A549 (cell line): ENCODE measurements at regions not wholly inside any gene's neighbourhood (a gene's known extent, or its start where the extent isn't known, plus 50 kb on each side); places are given as distances from the start of the nearest gene placed in this dataset.

Experiments
- ATAC-seq, 2 experiments: fragments of 200-7000 bp in 1 of 2; fragments of >200 bp in 1 of 2; cut with Nextera tagmentation in 1 of 2; cut with Tn5 transposase in 1 of 2; 3 replicates each; pipeline versions ENCODE4 v1.8.0 to v1.9.1; 2018 to 2020; ENCODE audit warnings: mild to moderate bottlenecking in 1 of 2, moderate library complexity in 1 of 2
- CTCF ChIA-PET: fragments of 300-600 bp; sonication (Branson Sonifier 250); formaldehyde crosslinking; extraction: SDS; loops from one replicate; lab custom pipeline; 2021; ENCODE audit warnings: antibody characterized with exemption, inconsistent platforms; lab: Yijun Ruan, JAX
- POLR2A ChIA-PET: fragments of 350-600 bp; formaldehyde crosslinking; extraction: SDS; loops from one replicate; lab custom pipeline; 2021; ENCODE audit warnings: antibody characterized with exemption, inconsistent platforms; lab: Yijun Ruan, JAX
- DNase-seq, 2 experiments: peaks; one replicate each; pipeline versions ENCODE4 v3.0.0 to v3.0.0-alpha.2; 2011 to 2016; ENCODE audit warnings: low read depth in 1 of 2, low spot score in 1 of 2
- FAIRE-seq: peaks from 2 replicates; lab custom pipeline; 2011; peaks lifted over from hg19 to GRCh38; lab: Jason Lieb, UNC
- H3K27ac ChIP-seq, 2 experiments: fragments of >200 bp; sonication (Bioruptor Twin); formaldehyde crosslinking; 3 replicates each; pipeline ENCODE4 v1.5.1; 2016 to 2017
- H3K4me1 ChIP-seq: fragments of >200 bp; sonication (Bioruptor Twin); formaldehyde crosslinking; 3 replicates; pipeline ENCODE4 v1.6.1; 2016
- H3K4me2 ChIP-seq: fragments of >200 bp; sonication (Bioruptor Twin); formaldehyde crosslinking; 3 replicates; pipeline ENCODE4 v1.6.1; 2016
- H3K4me3 ChIP-seq: fragments of >200 bp; sonication (Bioruptor Twin); formaldehyde crosslinking; 3 replicates; pipeline ENCODE4 v1.5.1; 2016
- H3K9me3 ChIP-seq: fragments of >200 bp; sonication (Bioruptor Twin); formaldehyde crosslinking; 3 replicates; pipeline ENCODE4 v1.6.1; 2016
- BHLHE40 ChIP-seq: IDR thresholded peaks from 2 replicates; pipeline ENCODE4 v1.6.1; 2012; ENCODE audit warnings: low read depth, low read length, inconsistent platforms
- CBX2 ChIP-seq: fragments of 200-600 bp; sonication (generic); IDR thresholded peaks from 2 replicates; pipeline ENCODE4 v1.6.1; 2016; ENCODE audit warnings: low read depth, mild to moderate bottlenecking, borderline replicate concordance
- CBX8 ChIP-seq: fragments of 200-600 bp; sonication (generic); IDR thresholded peaks from 2 replicates; pipeline ENCODE4 v1.6.1; 2016
- CEBPB ChIP-seq, 2 experiments: fragments of >200 bp in 1 of 2; sonication (Bioruptor Twin) in 1 of 2; formaldehyde crosslinking in 1 of 2; IDR thresholded peaks; 2 replicates each; pipeline ENCODE4 v1.6.1; 2012 to 2016
- ESRRA ChIP-seq: fragments of 150-350 bp; IDR thresholded peaks from 2 replicates; pipeline ENCODE4 v1.6.1; 2014; ENCODE audit warnings: mild to moderate bottlenecking, low read length, borderline replicate concordance
- FOSB ChIP-seq: fragments of 250-450 bp; sonication (Bioruptor Pico); IDR thresholded peaks from 2 replicates; pipeline ENCODE4 v1.5.0; 2020; ENCODE audit warnings: mild to moderate bottlenecking, moderate library complexity
- FOSL2 ChIP-seq, 2 experiments: fragments of 450-650 bp in 1 of 2; fragments of >200 bp in 1 of 2; sonication (Bioruptor Twin) in 1 of 2; formaldehyde crosslinking; IDR thresholded peaks; 2 replicates each; pipeline versions ENCODE4 v1.5.0 to v1.6.1; 2016 to 2020; ENCODE audit warnings: mild to moderate bottlenecking in 1 of 2, moderate library complexity in 1 of 2
- GATA3 ChIP-seq: IDR thresholded peaks from 2 replicates; pipeline ENCODE4 v1.6.1; 2012; ENCODE audit warnings: borderline replicate concordance
- HDAC2 ChIP-seq: fragments of 200-600 bp; sonication (generic); IDR thresholded peaks from 2 replicates; pipeline ENCODE4 v1.6.1; 2016
- HEYL ChIP-seq: fragments of 250-450 bp; sonication (Bioruptor Pico); IDR thresholded peaks from 2 replicates; pipeline ENCODE4 v1.8.0; 2021; ENCODE audit warnings: mild to moderate bottlenecking, moderate library complexity
- HOXA7 ChIP-seq: fragments of 250-450 bp; sonication (Bioruptor Pico); IDR thresholded peaks from 2 replicates; pipeline ENCODE4 v1.5.0; 2020; ENCODE audit warnings: mild to moderate bottlenecking, moderate library complexity
- JUN ChIP-seq, 2 experiments: fragments of >200 bp; sonication (Bioruptor Twin); formaldehyde crosslinking; IDR thresholded peaks; 2 replicates in 1 of 2; 3 replicates in 1 of 2; pipeline ENCODE4 v1.6.1; 2016 to 2017
- KDM5A ChIP-seq: fragments of 200-600 bp; sonication (generic); IDR thresholded peaks from 2 replicates; pipeline ENCODE4 v1.6.1; 2016; ENCODE audit warnings: antibody characterized with exemption, mild to moderate bottlenecking
- MAX ChIP-seq: IDR thresholded peaks from 2 replicates; pipeline ENCODE4 v1.6.1; 2012
- MYC ChIP-seq: IDR thresholded peaks from 2 replicates; pipeline ENCODE4 v1.6.1; 2012; ENCODE audit warnings: mild to moderate bottlenecking, inconsistent platforms, low read length, improper control_type of control experiment, borderline replicate concordance
- NFE2L2 ChIP-seq: fragments of 150-350 bp; conservative IDR thresholded peaks from 2 replicates; pipeline ENCODE4 v1.6.1; 2014; ENCODE audit warnings: low read length
- NPAS2 ChIP-seq: fragments of 250-450 bp; sonication (Bioruptor Pico); IDR thresholded peaks from 2 replicates; pipeline ENCODE4 v1.8.0; 2022; ENCODE audit warnings: mild to moderate bottlenecking, moderate library complexity, borderline replicate concordance
- NR3C1 ChIP-seq: fragments of >200 bp; sonication (Bioruptor Twin); formaldehyde crosslinking; IDR thresholded peaks from 3 replicates; pipeline ENCODE4 v1.6.1; 2017
- PHF8 ChIP-seq: fragments of 200-600 bp; sonication (generic); IDR thresholded peaks from 2 replicates; pipeline ENCODE4 v1.6.1; 2016; ENCODE audit warnings: low read depth, mild to moderate bottlenecking, antibody characterized with exemption, moderate library complexity, borderline replicate concordance
- RCOR1 ChIP-seq: fragments of 150-350 bp; IDR thresholded peaks from 2 replicates; pipeline ENCODE4 v1.6.1; 2014; ENCODE audit warnings: antibody characterized with exemption, low read length, low read depth
- REST ChIP-seq: fragments of 200-600 bp; sonication (generic); IDR thresholded peaks from 2 replicates; pipeline ENCODE4 v1.6.1; 2016; ENCODE audit warnings: antibody characterized with exemption, mild to moderate bottlenecking, moderate library complexity
- TP53 ChIP-seq: fragments of 250-450 bp; sonication (Bioruptor Pico); IDR thresholded peaks from 2 replicates; pipeline ENCODE4 v1.5.0; 2021; ENCODE audit warnings: mild to moderate bottlenecking, moderate library complexity
- ZC3H11A ChIP-seq: fragments of 450-650 bp; IDR thresholded peaks from 2 replicates; pipeline ENCODE4 v1.6.1; 2014; ENCODE audit warnings: antibody characterized with exemption, mild to moderate bottlenecking
- ZFP36 ChIP-seq: fragments of 450-650 bp; IDR thresholded peaks from 2 replicates; pipeline ENCODE4 v1.6.1; 2014; ENCODE audit warnings: borderline replicate concordance; ENCODE audit not compliant: partially characterized antibody
- WGBS: methylation state at CpG from one replicate; pipeline ENCODE4 v1.1.6; 2017; ENCODE audit errors: missing lambda C conversion rate; 5-methylcytosine and 5-hydroxymethylcytosine counted together
- TF ChIP-seq, protein P1 (sequence below): IDR thresholded peaks from 2 replicates; pipeline ENCODE4 v1.6.1; 2012
- TF ChIP-seq, protein P2 (sequence below): IDR thresholded peaks from 2 replicates; pipeline ENCODE4 v1.6.1; 2012; ENCODE audit warnings: low read depth, borderline replicate concordance
- TF ChIP-seq, protein P3 (sequence below): fragments of >200 bp; sonication (Bioruptor Twin); formaldehyde crosslinking; IDR thresholded peaks from 3 replicates; pipeline ENCODE4 v1.6.1; 2016

GRCh38 chr11:121769191-121769590 lies 316.4 kb upstream of the SORL1-AS1 start (continued):
- TF ChIP-seq NFE2L2, result no peak

DNA sequence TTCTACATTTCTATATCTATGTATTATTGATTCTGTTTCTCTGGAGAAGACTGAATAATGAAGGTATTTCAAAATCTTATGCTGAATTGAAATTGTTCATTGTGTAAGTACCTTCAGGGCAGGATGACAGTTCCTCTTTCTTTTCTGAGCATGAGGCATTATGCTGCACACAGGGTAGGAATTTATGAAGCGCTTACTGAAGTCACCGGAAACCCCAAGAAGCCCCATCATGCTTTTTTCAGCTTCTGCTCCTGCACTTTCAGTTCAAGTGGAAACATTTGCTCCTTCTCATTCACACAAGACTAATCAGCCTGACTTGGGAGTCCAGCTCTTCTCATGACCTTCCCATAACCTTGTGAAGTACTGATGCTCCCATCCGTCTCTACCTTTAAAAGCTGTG lies 314.7 kb upstream of the SORL1-AS1 start:
- DNase-seq (no peak), FAIRE-seq (no peak), ATAC-seq (no peak)
- ChIA-PET CTCF (no interaction called here), POLR2A (no interaction called here)
- Histone ChIP-seq H3K4me1 (no peaks in the 10 kb centered on the region), H3K27ac (no peak overlapping the region), H3K4me2 (no peak overlapping the region), H3K9me3 (no peaks in the 10 kb centered on the region), H3K4me3 (no peak overlapping the region)
- TF ChIP-seq MYC, result no peak
- no peak for TF ChIP-seq BHLHE40
- no peak for TF ChIP-seq NR3C1
- no peak for TF ChIP-seq CEBPB (IDR thresholded peaks at IDR 0.05)
- no peak for TF ChIP-seq RCOR1
- TF ChIP-seq, protein P1, sequence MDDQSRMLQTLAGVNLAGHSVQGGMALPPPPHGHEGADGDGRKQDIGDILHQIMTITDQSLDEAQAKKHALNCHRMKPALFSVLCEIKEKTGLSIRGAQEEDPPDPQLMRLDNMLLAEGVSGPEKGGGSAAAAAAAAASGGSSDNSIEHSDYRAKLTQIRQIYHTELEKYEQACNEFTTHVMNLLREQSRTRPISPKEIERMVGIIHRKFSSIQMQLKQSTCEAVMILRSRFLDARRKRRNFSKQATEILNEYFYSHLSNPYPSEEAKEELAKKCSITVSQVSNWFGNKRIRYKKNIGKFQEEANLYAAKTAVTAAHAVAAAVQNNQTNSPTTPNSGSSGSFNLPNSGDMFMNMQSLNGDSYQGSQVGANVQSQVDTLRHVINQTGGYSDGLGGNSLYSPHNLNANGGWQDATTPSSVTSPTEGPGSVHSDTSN, result no peak
- TF ChIP-seq JUN (IDR thresholded peaks at IDR 0.05), result no peak
- no peak for TF ChIP-seq CBX2
- no peak for TF ChIP-seq TP53 (CRISPR knock-in tag)
- no peak for TF ChIP-seq ZC3H11A
- WGBS, result 64% methylated on average over 3 of the region's 3 CpGs

DNA sequence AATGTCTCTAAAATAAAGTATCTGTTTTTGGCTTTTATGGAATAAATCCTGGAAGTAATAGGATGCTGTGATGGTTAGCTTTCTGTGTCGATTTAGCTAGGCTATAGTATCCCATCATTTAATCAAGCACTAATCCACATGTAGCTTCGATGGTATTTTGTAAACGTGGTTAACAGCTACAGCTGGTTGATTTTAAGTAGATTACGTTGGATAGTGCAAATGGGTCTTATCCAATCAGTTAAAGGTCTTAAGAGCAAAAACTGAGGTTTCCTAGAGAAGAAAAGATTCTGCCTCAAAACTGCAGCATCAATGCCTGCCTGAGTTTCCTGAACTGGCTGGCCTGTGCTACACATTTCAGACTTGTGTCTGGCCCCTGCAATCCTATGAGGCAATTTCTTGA lies 314.2 kb upstream of the SORL1-AS1 start:
- ATAC-seq (no peak), FAIRE-seq (no peak), DNase-seq (no peak)
- POLR2A ChIA-PET, result no interaction called here
- Histone ChIP-seq H3K4me2 (no peak overlapping the region), H3K9me3 (no peaks in the 10 kb centered on the region), H3K4me3 (no peak overlapping the region), H3K27ac (no peak overlapping the region), H3K4me1 (no peaks in the 10 kb centered on the region)
- CTCF ChIA-PET, result no interaction called here
- TF ChIP-seq HEYL (CRISPR knock-in tag) (no peak), ESRRA (no peak), CBX8 (no peak), TP53 (CRISPR knock-in tag) (no peak), MAX (no peak), FOSL2 (IDR thresholded peaks at IDR 0.05) (no peak), FOSL2 (CRISPR knock-in tag; IDR thresholded peaks at IDR 0.05) (no peak), REST (no peak), RCOR1 (no peak), GATA3 (no peak), BHLHE40 (no peak), MYC (no peak)
- 5% methylated on average over 4 of the region's 4 CpGs for WGBS

DNA sequence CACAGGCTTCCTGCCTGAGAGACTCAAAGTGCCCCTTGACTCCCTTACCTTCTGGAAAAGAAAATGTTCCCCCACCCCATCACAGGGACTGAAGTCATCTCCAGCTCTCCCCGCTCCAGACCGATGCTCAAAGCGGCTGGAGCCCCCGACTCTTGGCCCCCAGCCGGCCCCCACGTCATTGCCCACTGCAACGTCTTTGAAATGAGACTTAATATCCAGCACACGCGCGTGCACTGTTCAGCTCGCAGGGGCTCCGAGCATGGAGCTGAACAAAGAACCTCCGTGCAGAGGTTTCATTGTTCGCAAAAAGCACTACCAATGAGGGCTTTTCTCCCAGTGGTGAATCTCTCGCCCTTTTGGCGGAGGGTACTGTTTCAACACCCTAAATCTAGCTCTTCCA lies 313.4 kb upstream of the SORL1-AS1 start:
- DNase-seq (no peak), FAIRE-seq (no peak), ATAC-seq (no peak)
- POLR2A ChIA-PET, result no interaction called here
- H3K9me3 ChIP-seq, result no peaks in the 10 kb centered on the region
- H3K4me2 ChIP-seq, result no peak overlapping the region
- 57% methylated on average over 10 of the region's 16 CpGs for WGBS
- no peaks in the 10 kb centered on the region for H3K4me1 ChIP-seq
- H3K4me3 ChIP-seq, result no peak overlapping the region
- H3K27ac ChIP-seq, result no peak overlapping the region
- CTCF ChIA-PET, result no interaction called here
- no peak for TF ChIP-seq NFE2L2
- TF ChIP-seq FOSB (CRISPR knock-in tag), result no peak
- no peak for TF ChIP-seq HEYL (CRISPR knock-in tag)
- no peak for TF ChIP-seq MYC
- no peak for TF ChIP-seq RCOR1
- TF ChIP-seq HDAC2, result no peak
- TF ChIP-seq, protein P2, sequence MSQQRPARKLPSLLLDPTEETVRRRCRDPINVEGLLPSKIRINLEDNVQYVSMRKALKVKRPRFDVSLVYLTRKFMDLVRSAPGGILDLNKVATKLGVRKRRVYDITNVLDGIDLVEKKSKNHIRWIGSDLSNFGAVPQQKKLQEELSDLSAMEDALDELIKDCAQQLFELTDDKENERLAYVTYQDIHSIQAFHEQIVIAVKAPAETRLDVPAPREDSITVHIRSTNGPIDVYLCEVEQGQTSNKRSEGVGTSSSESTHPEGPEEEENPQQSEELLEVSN, result no peak
- TF ChIP-seq KDM5A, result no peak
- no peak for TF ChIP-seq CEBPB (IDR thresholded peaks at IDR 0.05)
- no peak for TF ChIP-seq NPAS2
- TF ChIP-seq HOXA7 (CRISPR knock-in tag), result no peak
- no peak for TF ChIP-seq ZFP36
- TF ChIP-seq, protein P3, sequence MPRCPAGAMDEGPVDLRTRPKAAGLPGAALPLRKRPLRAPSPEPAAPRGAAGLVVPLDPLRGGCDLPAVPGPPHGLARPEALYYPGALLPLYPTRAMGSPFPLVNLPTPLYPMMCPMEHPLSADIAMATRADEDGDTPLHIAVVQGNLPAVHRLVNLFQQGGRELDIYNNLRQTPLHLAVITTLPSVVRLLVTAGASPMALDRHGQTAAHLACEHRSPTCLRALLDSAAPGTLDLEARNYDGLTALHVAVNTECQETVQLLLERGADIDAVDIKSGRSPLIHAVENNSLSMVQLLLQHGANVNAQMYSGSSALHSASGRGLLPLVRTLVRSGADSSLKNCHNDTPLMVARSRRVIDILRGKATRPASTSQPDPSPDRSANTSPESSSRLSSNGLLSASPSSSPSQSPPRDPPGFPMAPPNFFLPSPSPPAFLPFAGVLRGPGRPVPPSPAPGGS, result no peak
- TF ChIP-seq PHF8, result no peak
